Lower leg skin (tissue), 3 donors: ENCODE measurements at regions not wholly inside any gene's neighbourhood (a gene's known extent, or its start where the extent isn't known, plus 50 kb on each side); places are given as distances from the start of the nearest gene placed in this dataset.

Experiments used
- POLR2A ChIP-seq, 2 donors: fragments of 450-650 bp; IDR thresholded peaks; one replicate each; pipeline ENCODE4 v1.6.1; 2016 to 2017; ENCODE audit warnings: antibody characterized with exemption in 2 of 2, mild to moderate bottlenecking in 1 of 2, moderate library complexity in 1 of 2
- TF ChIP-seq, protein P1 (sequence below), 3 donors: fragments of 450-650 bp; IDR thresholded peaks; one replicate each; pipeline ENCODE4 v1.5.1; 2016; ENCODE audit warnings: antibody characterized with exemption in 3 of 3, mild to moderate bottlenecking in 3 of 3, moderate library complexity in 2 of 3

DNA sequence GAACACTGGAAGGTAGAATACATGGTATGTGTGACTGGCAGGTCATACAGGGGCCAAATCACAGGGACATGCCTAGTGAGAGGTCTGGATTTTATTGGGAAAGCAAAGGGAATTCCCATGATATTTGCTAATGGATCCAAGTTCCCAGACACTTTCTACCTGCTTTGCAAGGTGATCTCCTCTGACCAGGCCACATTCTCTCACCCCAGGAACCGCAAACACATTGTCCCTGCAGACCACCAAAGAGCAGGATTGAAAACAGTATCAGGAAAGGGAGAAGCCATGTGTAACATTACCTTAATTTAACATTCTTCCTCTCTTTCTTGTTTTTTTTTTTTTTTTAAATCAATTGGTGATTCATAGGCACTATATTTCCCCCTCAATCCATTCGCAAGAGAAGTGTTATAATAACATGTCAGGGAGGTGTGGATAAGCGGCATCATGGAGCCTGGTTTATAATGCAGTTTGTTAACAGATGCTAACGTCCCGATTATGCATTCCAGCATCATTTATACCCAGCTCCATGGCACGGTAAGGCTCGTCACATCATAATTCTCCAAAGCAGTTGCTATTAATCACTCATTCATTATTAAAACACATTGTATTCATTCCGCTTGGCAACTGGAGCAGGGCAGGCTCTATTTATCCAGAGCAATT is 155.1 kb upstream of the CCL2 start:
- TF ChIP-seq, protein P1, sequence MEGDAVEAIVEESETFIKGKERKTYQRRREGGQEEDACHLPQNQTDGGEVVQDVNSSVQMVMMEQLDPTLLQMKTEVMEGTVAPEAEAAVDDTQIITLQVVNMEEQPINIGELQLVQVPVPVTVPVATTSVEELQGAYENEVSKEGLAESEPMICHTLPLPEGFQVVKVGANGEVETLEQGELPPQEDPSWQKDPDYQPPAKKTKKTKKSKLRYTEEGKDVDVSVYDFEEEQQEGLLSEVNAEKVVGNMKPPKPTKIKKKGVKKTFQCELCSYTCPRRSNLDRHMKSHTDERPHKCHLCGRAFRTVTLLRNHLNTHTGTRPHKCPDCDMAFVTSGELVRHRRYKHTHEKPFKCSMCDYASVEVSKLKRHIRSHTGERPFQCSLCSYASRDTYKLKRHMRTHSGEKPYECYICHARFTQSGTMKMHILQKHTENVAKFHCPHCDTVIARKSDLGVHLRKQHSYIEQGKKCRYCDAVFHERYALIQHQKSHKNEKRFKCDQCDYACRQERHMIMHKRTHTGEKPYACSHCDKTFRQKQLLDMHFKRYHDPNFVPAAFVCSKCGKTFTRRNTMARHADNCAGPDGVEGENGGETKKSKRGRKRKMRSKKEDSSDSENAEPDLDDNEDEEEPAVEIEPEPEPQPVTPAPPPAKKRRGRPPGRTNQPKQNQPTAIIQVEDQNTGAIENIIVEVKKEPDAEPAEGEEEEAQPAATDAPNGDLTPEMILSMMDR (IDR thresholded peaks at IDR 0.05) = no peak
- no peak for TF ChIP-seq POLR2A (IDR thresholded peaks at IDR 0.05)
